PC-3 (cell line): ENCODE measurements at regions not wholly inside any gene's neighbourhood (a gene's known extent, or its start where the extent isn't known, plus 50 kb on each side); places are given as distances from the start of the nearest gene placed in this dataset.

Experiments used
- CTCF ChIP-seq: fragments of 300-600 bp; sonication (generic); conservative IDR thresholded peaks from 2 replicates; pipeline ENCODE4 v1.5.1; 2017; ENCODE audit warnings: antibody characterized with exemption, low read depth, mild to moderate bottlenecking, low read length
- EZH2 ChIP-seq: fragments of 300-600 bp; sonication (generic); IDR thresholded peaks from one replicate; pipeline ENCODE4 v1.6.1; 2017; ENCODE audit warnings: antibody characterized with exemption, mild to moderate bottlenecking, low read length; ENCODE audit not compliant: unreplicated experiment
- EZH2phosphoT487 ChIP-seq: fragments of 300-600 bp; sonication (generic); IDR thresholded peaks from 2 replicates; pipeline ENCODE4 v1.6.1; 2018; ENCODE audit warnings: mild to moderate bottlenecking, antibody characterized with exemption, low read length, borderline replicate concordance

GRCh38 chr21:9772348-9772672, 749.1 kb upstream of the TPTE start:
- TF ChIP-seq CTCF (no peak), EZH2 (no peak), EZH2phosphoT487 (no peak)
